ENCODE measurements at regions not wholly inside any gene's neighbourhood (a gene's known extent, or its start where the extent isn't known, plus 50 kb on each side); places are given as distances from the start of the nearest gene placed in this dataset.

GRCh38 chr6:81002126-81002525, 750.4 kb downstream of the TENT5A start:
- TF ChIP-seq POLR2A (IDR thresholded peaks at IDR 0.05; ENCODE audit: low read depth), result no peak
- TF ChIP-seq EP300 (IDR thresholded peaks at IDR 0.05), result no peak

Data from esophagus muscularis mucosa (tissue), 2 donors.